Activated CD4-positive, alpha-beta T cell treated with anti-CD3 and anti-CD28 coated beads, Interleukin-2, amount 50 U/mL, for 4 hours (primary cell): ENCODE measurements at regions not wholly inside any gene's neighbourhood (a gene's known extent, or its start where the extent isn't known, plus 50 kb on each side); places are given as distances from the start of the nearest gene placed in this dataset.

Experiments
- DNase-seq, 2 experiments: peaks; one replicate each; pipeline ENCODE4 v3.0.0-alpha.2; 2020

GRCh38 chrX:69024931-69025330 lies 140.3 kb downstream of the PJA1 start:
- no peak for DNase-seq

GRCh38 chrX:69024161-69024736 lies 141.0 kb downstream of the PJA1 start:
- DNase-seq = no peak

- DNase-seq = no peak
Measured at GRCh38 chrX:69022430-69022829, 142.8 kb downstream of the PJA1 start.

- DNase-seq = no peak
Measured at GRCh38 chrX:69021141-69021960, 143.9 kb downstream of the PJA1 start.

DNA sequence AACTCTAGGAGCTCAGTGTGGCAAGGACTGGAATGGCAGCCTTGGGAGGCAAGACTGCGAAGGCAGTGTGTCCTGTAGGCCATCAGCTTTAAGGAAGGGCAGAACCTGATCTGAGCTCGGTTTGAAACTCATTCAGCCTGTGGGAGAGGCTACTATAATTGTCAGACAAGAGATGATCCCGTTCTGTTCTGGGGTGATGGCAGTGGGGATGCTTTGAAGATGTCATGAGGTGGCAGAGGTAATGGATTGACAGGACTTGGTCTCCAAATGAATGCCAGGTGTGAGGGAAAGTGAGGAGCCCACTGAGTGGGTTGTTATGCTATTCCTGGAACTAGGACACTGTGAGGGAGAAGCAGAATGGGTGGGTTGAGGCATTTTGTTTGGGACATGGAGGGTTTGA lies 144.9 kb downstream of the PJA1 start:
- no peak for DNase-seq

GRCh38 chrX:69019073-69019890 lies 146.0 kb downstream of the PJA1 start:
- no peak for DNase-seq

GRCh38 chrX:69018416-69019072 lies 146.7 kb downstream of the PJA1 start:
- DNase-seq = no peak

DNA sequence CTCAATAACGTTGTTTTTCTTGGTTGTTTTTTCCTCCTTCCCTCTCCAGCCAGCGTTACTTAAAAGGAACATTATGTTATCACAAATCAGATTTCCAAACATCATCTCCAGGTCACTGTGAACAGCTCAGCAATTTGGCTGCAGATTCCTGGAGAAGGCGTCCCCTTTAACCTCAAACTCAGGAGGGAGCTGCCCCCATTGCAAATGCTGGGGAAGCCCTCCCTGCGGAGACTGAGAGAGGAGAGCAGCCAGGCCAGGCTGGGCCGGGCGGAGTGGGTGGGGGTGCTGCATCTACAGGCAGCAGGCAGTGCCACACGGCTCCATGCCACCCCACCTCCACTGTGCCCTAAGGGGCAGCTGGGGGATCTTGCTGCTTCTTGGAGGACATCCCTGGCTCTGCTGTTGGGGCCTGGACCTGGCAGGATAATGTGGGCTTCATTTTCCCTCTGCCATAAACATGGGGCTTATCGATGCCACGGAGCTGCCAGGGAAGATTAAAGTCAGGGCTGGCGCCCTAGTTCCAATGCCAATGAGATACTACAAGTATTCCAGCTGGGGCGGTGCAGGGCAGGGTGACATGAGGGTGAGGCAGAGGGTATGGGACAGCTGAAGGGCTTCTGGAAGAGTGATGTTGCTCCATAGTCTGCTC lies 148.8 kb downstream of the PJA1 start:
- no peak for DNase-seq

GRCh38 chrX:69015564-69016292 lies 149.5 kb downstream of the PJA1 start:
- DNase-seq = no peak

- no peak for DNase-seq
Measured at GRCh38 chrX:69015156-69015555, 150.1 kb downstream of the PJA1 start.

- DNase-seq = no peak
Measured at GRCh38 chrX:69014200-69014599, 151.1 kb downstream of the PJA1 start.

- DNase-seq = no peak
Measured at GRCh38 chrX:69010339-69010738, 154.9 kb downstream of the PJA1 start.

- DNase-seq = no peak
Measured at GRCh38 chrX:69000877-69001276, 164.4 kb downstream of the PJA1 start.

DNA sequence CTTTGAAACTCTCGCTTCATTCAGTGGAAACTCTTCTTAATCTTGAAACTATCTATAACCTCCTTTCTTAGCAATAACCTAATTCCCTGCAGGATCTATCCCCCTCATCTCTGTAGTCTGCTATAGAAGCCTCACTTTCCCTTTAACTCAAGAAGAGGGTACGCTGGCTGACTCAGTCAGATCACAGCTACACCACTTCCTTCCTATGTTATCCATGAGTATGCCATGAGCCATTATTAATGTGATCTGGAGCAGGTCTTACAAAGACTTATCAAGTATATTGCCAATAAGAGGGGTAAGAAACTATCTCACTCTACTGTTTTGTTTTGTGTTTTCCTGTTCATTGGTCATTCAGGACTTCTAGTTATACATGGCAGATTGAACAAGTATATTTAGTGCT lies 165.3 kb downstream of the PJA1 start:
- no peak for DNase-seq

GRCh38 chrX:68999356-68999755 lies 165.9 kb downstream of the PJA1 start:
- no peak for DNase-seq

- no peak for DNase-seq
Measured at GRCh38 chrX:68998716-68999115, 166.5 kb downstream of the PJA1 start.

DNA sequence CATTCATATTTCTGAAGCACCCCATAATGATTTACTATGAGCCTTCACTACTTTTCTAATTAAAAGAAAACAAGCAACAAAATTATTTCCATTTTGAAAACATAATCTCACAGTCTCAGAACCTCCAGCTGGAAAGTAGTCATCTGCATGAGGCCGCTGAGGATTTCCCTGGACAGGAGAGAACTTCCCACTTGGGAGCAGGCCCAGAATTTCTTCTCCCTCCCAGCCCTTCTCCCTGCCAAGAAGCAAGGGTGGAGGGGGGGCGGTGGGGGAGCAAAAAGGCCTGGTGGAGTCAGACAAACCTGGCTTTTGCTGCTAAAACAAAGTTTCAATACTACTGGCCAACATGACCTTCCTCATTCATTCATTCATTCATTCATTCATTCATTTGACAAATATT lies 167.3 kb downstream of the PJA1 start:
- DNase-seq = no peak

- no peak for DNase-seq
Measured at GRCh38 chrX:68997511-68997910, 167.7 kb downstream of the PJA1 start.

DNA sequence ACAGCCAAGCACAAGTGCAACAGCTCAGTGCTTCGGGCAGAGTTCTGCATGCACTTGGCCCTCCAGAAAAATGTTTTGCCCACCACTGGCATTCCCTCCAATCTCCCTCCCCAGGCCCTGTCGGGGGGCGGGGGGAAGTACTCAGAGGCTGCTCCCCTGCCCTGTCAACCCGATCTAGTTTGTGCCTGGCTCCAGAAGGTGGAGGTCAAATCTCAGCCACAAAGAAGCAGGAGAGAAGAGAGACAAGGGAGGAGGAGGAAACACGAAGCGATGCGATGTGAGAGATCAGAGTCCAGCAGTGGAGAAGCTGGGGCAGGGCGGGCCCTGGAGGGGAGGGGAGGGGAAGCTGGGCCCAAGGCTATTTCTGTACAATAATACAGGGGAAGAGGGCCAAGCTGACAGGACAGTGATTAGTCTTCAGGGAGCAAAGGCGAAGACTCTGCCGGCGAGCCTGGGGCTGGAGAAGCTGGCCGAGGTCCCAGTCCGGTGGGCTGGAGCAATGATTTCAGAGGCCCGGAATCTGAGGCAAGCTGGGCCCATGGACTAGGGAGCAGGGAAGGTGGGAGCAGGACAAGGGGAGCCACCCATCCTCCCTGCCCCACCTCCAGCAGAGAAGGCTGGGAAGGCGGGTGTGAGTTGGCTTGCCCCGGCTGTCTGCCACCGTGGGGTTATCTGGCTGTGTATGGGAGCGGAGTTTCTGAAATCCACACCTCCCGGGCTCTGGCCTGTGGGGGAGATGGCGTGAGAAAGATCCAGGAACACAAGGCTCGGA lies 167.1 kb downstream of the EFNB1 start:
- no peak for DNase-seq

GRCh38 chrX:68995386-68995779 lies 166.6 kb downstream of the EFNB1 start:
- DNase-seq = no peak

DNA sequence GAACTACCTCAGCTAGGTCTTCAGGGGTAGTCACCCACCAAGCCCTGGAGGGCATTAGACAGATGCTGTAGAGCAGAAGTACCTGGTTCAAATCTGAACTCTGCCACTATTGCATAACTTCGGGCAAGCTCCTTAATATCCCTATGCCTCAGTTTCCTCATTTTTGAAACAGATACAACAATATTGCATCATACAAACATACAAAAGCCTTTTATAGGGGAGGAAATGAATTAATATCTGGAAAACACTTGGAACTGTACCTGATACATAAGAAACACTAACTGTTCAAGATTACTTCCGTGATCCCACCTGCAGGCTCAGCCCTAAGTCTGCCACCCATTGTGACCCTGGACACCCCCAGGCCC lies 166.1 kb downstream of the EFNB1 start:
- no peak for DNase-seq
